HL-60 (cell line): ENCODE measurements at regions not wholly inside any gene's neighbourhood (a gene's known extent, or its start where the extent isn't known, plus 50 kb on each side); places are given as distances from the start of the nearest gene placed in this dataset.

Experiments used
- GABPA ChIP-seq: IDR thresholded peaks from 2 replicates; pipeline ENCODE4 v1.6.1; 2012; ENCODE audit warnings: low read depth
- POLR2AphosphoS5 ChIP-seq: IDR thresholded peaks from 2 replicates; pipeline ENCODE4 v1.6.1; 2012; ENCODE audit warnings: low read depth
- SPI1 ChIP-seq: IDR thresholded peaks from 2 replicates; pipeline ENCODE4 v1.6.1; 2012; ENCODE audit warnings: low read depth, mild to moderate bottlenecking, borderline replicate concordance
- TF ChIP-seq, protein P1 (sequence below): IDR thresholded peaks from 2 replicates; pipeline ENCODE4 v1.6.1; 2012; ENCODE audit warnings: low read depth; ENCODE audit not compliant: insufficient replicate concordance
- TF ChIP-seq, protein P2 (sequence below): IDR thresholded peaks from one replicate; pipeline ENCODE4 v1.5.1; 2011; ENCODE audit warnings: low read length, control low read depth, inconsistent platforms; ENCODE audit not compliant: insufficient read depth

DNA sequence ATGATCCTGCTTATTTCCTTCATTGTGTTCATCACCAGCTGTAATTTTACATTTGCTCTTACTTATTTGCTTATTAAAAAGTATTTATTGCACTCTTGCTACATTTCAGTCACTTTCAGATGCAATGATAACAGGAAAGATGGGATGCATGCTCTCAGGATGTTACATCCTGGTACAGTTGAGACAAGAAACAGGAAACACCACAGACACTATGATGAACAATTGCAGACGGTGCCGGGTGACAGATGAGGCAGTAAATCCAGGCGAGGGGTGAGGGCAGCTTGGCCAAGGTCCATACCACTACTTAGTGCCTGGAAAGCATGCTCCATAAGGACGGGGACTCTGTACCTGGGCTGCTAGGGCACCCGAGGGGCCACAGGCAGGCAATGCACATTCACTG, 156.6 kb upstream of the RAB4A start:
- TF ChIP-seq, protein P1, sequence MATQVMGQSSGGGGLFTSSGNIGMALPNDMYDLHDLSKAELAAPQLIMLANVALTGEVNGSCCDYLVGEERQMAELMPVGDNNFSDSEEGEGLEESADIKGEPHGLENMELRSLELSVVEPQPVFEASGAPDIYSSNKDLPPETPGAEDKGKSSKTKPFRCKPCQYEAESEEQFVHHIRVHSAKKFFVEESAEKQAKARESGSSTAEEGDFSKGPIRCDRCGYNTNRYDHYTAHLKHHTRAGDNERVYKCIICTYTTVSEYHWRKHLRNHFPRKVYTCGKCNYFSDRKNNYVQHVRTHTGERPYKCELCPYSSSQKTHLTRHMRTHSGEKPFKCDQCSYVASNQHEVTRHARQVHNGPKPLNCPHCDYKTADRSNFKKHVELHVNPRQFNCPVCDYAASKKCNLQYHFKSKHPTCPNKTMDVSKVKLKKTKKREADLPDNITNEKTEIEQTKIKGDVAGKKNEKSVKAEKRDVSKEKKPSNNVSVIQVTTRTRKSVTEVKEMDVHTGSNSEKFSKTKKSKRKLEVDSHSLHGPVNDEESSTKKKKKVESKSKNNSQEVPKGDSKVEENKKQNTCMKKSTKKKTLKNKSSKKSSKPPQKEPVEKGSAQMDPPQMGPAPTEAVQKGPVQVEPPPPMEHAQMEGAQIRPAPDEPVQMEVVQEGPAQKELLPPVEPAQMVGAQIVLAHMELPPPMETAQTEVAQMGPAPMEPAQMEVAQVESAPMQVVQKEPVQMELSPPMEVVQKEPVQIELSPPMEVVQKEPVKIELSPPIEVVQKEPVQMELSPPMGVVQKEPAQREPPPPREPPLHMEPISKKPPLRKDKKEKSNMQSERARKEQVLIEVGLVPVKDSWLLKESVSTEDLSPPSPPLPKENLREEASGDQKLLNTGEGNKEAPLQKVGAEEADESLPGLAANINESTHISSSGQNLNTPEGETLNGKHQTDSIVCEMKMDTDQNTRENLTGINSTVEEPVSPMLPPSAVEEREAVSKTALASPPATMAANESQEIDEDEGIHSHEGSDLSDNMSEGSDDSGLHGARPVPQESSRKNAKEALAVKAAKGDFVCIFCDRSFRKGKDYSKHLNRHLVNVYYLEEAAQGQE: no peak
- TF ChIP-seq POLR2AphosphoS5 (no peak), GABPA (no peak), SPI1 (no peak)
- TF ChIP-seq, protein P2, sequence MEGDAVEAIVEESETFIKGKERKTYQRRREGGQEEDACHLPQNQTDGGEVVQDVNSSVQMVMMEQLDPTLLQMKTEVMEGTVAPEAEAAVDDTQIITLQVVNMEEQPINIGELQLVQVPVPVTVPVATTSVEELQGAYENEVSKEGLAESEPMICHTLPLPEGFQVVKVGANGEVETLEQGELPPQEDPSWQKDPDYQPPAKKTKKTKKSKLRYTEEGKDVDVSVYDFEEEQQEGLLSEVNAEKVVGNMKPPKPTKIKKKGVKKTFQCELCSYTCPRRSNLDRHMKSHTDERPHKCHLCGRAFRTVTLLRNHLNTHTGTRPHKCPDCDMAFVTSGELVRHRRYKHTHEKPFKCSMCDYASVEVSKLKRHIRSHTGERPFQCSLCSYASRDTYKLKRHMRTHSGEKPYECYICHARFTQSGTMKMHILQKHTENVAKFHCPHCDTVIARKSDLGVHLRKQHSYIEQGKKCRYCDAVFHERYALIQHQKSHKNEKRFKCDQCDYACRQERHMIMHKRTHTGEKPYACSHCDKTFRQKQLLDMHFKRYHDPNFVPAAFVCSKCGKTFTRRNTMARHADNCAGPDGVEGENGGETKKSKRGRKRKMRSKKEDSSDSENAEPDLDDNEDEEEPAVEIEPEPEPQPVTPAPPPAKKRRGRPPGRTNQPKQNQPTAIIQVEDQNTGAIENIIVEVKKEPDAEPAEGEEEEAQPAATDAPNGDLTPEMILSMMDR: no peak
